DMS 273 (cell line): ENCODE measurements at regions not wholly inside any gene's neighbourhood (a gene's known extent, or its start where the extent isn't known, plus 50 kb on each side); places are given as distances from the start of the nearest gene placed in this dataset.
A peak's percentile ranks its signal among the peaks of the same experiment; 100 is the strongest.

Experiments
- DNase-seq: peaks from one replicate; lab custom pipeline; 2025; ENCODE audit not compliant: unreplicated experiment; lab: John Stamatoyannopoulos, UW

DNA sequence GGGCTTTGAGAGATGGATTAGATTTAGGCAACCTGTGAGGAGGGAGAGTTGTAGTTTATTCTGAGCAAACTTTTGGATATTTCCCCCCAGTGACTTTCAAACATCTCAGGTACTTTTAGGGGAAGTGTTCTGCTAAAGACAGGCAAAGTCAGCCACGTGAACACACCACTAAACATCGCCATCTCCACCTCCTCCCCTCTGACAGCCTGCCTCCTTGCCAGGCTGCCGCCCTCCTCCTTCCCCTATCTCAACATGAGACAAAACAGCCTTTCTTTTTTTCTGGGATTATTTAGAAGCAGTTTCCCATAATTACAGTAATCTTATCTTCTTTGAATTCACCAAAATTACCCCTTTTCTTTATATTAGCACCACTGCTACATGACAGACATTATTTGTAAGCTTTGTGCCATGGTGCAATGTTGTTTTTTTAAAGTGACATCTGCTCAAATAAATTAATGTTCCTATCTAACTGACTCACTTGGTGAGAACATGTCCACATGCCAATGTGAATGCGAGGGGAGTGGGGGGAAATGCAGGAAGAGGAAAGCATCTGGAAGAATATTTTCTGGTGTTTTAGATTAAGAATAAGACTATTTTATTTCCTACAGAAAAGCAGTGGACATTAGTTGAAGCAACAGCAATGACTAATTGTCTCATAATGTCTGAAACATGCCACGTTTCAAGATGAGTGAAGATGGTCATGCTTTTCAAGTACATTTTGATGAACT lies 147.8 kb upstream of the ATP1B1 start:
- DNase-seq, result no peak

DNA sequence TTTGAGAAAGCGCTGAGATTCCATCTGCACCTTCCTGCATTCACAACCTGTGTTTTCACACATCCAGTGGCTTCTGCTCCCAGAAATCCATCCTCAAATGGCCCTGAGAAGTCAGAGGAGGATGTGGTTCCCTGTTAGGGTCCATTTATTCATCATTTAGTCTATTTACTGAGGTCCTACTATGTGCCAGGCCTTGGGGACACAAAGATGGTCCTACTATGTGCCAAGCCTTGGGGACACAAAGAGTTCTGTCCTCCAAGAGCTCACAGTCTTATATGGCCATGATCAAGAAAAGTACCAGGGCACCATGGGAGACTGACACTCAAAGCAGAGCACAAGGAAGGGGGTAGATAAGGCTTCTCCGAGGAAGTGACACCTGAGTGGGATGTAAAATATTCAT lies 147.1 kb upstream of the ATP1B1 start:
- DNase-seq, result no peak

DNA sequence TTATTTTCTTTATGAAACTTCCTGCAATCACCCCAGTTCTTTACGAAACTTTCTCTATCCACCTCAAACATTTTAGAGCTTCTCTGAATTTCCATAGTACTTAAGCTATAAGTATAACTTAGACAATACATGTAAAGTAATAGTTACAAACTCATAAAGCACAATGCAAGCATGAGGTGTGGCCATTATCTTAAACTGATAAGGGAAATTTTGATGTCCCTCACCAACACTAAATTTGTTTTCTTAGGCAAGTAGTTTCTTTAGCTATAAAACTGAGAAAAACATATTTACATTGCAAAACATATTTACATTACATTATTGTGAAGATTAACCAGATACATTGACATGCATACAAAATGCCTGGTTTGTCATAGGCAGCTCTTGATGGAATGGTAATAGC lies 146.4 kb upstream of the ATP1B1 start:
- no peak for DNase-seq

DNA sequence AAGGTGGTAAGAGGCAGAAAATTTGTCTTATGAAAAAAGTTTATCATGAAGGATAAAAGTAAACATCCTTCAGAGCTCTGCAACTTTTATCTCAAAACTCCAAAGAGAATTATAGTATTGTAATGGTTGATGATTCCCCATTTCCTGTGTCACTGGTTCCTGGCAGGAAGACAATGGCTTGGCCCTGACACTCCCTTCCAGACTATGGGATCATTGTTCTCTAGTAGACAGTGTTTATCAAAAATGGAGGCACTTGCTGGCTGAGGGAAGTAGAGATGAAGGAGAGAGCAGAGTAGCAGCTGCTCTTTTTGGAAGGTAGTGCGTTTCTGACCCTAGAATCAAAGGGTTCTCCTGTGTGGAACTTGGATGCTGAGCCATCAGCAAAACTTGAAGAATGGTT lies 145.9 kb upstream of the ATP1B1 start:
- no peak for DNase-seq

DNA sequence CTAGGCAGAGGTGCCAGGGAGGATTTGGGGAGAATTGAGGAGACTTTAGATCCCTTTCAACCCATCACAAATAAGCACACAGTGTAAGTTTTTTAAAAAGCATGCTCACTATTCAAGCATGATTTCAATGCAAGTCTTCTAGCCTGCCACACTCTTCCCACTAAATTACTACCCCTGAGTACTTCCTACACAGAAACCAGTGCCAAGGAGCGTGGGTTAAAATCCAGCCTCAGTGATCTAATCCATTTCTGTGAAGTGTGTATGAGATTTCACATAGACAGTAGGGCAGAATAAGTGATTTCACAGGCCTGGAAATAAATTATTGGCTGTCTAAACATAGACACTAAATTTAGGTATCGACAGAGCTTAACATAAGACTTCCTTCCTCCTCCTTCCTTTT lies 142.9 kb upstream of the ATP1B1 start:
- no peak for DNase-seq

DNA sequence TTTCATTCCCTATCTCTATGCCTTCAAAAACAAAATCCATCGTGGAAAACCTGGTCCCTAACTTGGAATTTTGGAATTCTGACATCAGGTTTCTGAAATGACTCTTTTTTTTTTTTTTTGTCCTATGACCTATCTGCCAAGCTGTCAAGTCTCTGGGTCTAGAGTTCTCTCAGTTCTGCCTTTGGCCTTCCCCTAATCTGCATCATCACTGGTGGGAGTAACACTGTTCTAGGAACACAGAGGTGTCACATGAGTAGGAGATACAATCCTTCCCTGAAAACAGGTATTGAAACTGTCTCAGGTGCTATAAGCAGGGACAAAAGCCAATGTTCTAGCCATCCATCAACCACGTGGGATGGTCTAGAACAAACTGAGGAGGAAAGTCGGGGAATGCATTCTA lies 142.0 kb upstream of the ATP1B1 start:
- DNase-seq, result no peak

DNA sequence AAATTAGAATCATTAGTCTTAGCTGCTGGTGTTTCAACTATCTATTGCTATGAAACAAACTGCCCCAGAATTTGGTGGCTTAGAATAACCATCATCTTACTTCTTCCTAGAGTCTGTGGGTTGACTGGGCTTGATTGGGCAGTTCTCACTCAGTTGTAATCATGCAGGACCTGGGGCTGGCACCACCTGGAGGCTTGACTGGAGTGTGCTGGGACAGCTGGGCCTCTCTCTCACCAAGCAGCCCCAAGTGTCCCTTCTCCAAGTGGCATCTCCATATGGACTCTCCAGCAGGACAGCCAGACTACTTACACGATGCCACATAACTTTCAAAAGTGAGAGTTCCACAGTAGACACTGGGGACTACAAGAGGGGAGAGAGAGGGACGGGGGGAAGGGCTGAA lies 140.3 kb upstream of the ATP1B1 start:
- DNase-seq, result peak; percentile 14

DNA sequence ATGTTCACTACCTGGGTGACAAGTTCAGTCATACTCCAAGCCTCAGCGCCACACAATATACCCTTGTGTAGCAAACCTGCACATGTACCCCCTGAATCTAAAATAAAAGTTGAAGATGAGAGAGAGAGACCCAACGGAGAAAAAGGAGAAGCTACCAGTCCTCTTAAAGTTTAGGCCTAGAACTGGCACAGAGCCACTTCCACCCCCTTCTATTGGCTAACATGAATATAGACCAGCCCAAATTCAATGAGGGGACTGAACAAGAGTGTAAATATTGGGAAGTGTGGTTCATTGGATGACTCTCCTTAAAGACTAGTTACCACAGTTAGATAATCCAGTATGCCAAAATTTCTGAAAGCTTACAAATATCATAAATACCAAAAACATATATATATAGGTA lies 139.9 kb upstream of the ATP1B1 start:
- no peak for DNase-seq

DNA sequence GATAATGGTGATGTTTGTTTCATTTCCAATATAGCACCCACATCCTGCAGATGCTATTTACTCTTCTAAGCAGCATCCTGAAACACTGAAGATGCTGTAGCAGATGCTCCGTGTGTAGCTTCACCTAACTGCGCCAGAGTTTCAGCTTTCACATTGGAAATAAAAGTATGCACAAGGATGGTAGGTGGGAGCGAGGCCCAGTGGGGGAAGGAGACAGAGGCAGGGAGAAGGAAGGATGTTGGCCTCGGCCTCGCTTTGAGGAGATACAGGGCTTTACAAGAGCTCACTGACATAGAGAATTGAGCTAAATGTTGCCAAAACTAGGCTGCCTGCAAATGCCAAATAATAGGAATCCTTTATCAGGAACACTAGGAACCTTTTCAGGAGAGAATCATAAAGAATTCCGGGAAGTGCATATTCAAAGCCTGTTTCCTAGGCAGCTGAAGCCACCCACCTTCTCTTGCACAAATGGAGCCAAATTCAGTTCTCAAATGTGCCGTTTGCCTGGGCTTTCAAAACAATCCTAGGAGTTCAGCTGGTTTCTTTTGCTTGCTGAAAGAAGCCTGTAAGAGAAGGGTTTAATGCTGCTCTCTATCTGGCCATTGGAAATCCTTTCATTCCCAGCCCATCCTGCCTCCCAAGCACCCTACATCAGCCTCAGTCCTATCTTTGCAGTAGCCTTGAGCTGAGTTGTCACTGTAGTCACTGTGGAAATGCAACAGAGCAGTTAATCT lies 135.4 kb upstream of the ATP1B1 start:
- no peak for DNase-seq

DNA sequence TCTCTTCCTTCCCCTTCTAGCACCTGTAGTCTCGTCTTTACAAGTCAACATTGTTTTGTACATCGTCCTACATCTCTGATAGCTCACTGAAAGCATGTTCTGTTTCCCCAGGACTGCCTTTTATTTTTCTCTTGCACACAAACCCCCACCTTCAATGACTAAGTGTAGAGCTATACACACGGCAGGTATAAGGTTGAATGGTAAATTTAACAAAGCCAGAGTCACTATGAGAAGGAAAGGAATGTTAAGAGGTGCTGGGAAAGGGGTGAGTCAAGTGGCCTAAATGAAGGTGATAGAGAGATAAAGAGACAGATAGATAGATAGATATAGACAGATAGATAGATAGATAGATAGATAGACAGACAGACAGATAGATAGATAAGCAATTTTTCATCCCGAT lies 134.3 kb upstream of the ATP1B1 start:
- DNase-seq, result no peak

DNA sequence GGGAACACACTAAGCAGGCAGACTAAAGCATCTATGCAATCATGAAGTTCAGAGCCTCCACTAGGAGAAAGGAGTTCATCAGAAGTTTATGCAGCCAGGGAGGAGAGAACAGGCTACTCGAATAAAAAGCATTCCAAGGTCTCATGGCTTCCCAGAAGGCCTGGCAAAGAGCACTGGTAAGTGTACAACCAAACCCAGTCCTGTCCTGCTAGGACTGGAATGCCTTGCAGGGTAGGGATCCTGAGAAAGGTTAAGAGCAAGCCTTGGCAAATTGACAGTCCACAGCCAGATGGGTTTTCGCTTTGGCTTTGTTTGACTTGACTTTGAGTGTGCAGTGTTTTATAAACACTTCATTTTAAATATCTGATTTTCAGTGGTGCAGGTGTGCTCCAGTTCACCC lies 133.6 kb upstream of the ATP1B1 start:
- DNase-seq, result peak; percentile 10

DNA sequence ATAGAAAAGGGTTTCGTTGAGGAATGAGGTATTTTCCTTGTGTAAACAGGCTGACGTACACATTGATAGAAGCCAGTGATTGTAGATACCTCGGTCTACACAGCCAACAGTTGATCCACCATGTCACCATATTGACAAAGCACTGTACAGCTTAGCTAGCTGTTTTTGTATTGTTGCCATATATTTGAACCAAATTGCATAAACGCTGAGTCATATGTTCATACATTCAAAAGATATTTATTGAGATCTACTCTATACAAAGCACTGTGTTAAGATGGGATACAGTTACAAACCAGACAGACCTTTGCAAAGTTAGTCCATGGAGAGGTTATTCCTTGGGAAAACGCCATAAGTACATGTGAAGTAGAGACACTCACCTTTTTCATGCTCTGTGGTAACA lies 132.4 kb upstream of the ATP1B1 start:
- DNase-seq, result no peak

DNA sequence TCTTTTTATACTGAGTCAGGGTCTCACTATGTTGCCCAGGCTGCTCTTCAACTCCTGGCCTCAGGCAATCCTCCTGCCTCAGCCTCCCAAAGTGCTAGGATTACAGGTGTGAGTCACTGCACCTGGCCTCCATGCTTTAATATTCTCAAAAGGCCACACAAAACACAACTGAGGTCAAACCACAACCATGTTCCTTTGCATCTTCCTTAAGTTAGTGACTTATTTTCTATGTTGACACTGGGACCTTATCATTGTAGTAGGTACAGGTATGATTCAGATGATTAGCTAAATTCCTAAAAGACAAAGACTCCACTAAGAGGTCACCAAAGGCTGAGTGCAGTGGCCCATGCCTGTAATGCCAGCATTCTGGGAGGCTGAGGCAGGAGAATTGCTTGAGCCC lies 131.9 kb upstream of the ATP1B1 start:
- DNase-seq, result no peak

DNA sequence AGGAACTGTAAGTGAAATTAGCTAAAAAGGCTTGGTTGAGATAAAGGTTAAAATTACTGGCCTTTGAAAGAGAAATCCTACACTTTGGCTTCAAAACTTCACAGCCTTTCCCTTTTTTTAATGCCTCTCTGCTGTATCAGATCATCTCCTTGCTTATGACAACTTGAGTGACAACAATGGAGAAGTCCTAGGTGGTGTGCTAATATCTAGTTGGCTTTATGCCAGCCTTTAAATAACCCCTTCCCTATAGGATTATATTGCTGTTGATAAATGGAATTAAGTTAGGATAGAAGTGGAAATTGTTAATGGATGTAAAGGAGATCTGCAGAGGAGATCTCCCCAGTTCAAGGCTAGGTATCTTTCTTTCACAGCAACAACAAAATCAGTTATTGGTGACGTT lies 130.2 kb upstream of the ATP1B1 start:
- DNase-seq, result no peak

DNA sequence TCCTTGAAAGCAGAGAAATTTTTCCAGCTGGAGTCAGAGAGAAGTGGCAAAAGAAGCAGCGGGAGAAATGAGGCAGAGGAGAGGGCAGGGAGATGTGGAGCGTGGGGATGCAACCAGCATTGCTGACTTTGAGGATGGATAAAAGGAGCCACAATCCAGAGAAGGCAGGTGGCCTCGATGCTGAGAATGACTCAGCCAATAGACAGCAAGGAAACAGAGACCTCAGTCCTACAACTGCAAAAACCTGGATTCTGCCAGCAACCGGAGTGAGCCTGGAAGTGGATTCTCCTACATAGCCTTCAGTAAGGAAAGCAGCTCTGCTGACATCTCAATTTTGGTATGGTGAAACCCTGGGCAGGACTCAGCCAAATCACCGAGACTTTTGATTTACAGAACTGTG lies 128.9 kb upstream of the ATP1B1 start:
- DNase-seq, result peak; percentile 6

DNA sequence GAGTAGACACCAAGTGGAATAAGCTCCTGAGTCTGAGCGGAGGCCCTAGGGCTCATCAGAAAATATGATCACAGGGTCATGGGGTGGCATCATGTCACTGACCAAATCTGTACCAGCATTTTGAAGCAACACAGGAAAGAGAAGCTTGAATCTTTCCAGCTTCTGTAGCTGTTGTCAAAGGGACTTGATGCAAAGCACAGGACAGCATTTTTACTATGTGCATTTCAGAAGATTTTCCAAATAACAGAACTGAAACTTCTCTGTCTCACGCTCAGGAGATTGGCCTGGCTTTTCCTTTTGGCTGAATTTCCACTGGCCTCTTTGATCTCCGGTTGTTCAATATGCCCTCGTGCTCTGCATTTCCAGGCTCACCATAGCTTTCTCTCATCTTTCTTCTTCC lies 127.2 kb upstream of the ATP1B1 start:
- no peak for DNase-seq

DNA sequence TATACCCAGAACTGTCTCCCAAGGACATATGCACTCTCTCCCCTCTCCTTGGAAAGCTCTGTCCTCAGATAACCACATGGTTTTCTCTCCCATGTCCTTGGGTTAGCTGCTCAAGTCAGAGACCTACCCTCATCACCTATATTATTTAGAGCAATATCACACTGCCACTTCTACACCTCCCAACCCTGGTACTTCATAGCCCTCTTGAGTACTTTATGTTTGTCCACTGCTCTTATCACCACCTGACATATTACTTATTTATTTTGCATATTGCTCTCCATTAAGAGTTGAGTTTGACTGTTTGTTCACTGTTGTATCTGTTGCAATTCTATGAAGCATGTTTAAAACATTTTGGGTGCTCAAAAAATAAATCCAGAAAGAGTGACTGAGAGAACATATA lies 126.3 kb upstream of the ATP1B1 start:
- DNase-seq, result no peak

DNA sequence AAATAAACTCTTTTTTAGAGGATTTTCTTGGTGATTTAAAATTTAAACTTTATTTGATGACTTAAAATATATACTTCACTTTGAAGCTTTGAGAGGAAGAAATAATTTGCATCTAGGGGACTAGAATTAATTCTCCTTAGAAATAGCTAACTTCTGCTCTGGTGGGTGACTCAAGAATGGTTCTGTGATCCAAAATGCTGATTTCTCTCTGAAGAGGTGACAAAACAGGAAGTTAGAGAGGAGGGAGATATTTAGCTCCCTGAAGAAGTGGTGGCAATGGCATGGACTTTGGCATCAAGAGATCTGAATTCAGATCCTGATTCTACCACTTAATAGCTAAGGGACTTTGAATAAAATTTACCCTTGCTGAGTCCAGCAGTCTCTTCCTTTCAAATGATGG lies 125.8 kb upstream of the ATP1B1 start:
- no peak for DNase-seq

DNA sequence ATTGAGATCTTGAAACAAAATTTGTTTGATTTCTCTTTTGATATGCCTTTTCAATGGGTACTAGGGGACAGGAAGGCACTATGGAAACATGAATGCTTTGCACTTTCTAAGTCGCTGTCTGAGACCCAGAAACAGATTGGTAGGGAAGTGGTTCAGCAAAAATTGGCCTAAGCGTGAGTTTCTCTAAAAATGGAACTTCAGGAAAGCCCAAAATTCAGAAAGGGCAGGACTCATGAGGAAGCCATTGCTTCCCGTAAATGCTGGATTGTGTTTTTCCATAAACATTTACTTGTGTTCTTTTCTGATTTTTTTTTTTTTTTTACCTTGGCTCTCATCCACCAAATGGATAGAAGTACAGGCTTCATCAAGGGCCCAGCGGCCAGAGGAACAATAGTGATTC lies 123.7 kb upstream of the ATP1B1 start:
- no peak for DNase-seq

DNA sequence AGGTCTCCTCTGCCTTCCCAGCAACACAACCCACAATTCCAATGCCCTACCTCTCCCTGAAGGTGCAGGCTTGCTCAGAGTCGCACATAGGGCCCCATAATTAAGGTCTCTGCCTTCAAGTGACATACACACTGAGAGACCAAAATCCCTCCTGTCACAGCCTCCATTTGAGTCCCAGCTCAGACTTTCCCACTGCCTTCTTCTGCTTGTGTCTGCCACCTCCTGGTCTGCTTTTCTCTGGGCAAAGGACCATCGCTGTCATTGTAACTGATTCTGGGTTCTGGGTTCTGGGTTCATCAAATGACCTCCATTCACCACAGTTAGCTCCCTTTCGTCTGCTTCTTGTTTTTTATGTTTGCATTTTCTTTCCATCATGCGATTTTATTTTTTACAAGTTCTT lies 119.2 kb upstream of the ATP1B1 start:
- DNase-seq, result no peak

DNA sequence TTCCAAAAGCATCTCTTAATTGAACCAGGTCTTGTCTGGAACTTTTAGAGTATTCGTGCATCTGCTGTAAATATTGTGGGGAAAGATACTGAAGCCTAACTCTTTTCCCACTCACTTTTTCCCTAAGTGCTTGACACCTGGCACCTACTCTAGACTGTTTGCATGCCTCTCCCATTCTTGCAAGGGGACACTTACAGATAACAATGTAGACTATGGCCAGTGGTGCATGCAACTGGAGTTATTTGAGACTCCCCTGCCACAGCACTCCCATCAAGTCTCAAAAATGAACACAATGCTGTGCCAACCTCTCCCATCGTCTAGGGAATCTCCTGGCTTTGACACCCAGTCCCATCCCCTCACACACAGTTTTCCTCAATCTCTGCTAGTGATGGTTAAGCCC lies 118.6 kb upstream of the ATP1B1 start:
- DNase-seq, result no peak

DNA sequence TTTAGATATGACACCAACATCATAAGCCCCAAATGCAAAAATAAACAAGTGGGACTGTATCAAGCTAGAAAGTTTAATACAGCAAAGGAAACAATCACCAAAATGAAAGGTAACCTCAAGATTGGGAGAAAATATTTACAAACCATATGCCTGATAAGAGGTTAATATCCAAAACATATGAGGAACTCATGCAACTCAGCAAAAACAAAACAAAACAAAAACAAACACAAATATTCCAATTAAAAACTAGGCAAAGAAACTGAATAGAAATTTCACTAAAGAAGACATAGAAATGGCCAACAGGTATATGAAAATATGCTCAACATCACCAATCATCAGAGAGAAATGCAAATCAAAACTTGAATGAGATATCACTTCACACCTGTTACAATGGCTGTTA lies 116.5 kb upstream of the ATP1B1 start:
- DNase-seq, result no peak
